ENCODE measurements at regions not wholly inside any gene's neighbourhood (a gene's known extent, or its start where the extent isn't known, plus 50 kb on each side); places are given as distances from the start of the nearest gene placed in this dataset.
"Not testable (repeated sequence)": the region's sequence is repeated elsewhere in the genome, so short reads cannot be mapped to it uniquely, and the experiment has no call there.

DNA sequence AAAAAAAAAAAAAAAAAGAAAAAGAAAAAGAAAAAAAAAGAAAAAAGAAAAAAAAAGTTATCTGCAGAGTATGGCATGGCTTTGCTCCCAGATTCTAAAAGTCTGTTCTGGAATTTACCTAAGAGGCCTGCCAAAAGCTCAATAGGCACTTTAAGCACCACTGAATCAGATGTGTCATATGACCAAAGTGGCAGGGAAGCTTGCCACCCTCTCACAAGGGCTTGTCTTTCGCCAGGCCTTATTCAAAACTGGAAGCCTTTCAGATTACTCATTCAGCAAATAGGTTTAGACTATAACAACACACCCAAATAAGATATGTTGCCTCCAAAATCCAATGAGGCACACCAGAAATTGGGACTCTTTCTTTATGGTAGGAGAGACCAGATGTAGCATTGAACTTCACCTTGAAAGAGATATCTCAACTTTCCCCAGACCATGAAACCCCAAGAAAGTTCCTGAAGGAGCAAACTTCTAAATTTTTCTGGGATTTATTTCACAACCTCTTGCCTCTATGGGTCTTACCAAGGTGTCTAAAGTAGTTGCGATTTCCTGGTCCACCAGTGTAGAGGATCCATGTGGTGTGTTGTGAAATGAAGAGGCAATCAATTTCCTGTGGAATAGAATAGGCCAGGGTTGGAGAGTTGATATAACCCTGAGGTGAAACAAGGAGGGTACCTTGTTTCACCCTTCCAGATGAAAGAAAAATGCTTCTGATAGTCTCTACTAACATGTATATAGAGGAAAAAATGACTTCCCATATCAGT lies 218.8 kb downstream of the DAD1 start:
- H3K9me3 ChIP-seq (ENCODE audit: control insufficient read depth, low read length, poor library complexity, severe bottlenecking), result no peaks in the 10 kb centered on the region
- no peak overlapping the region for H3K4me3 Mint-ChIP-seq
- ATAC-seq (no peak), DNase-seq (no peak)
- H3K27me3 Mint-ChIP-seq, result no peaks in the 10 kb centered on the region
- no peaks in the 10 kb centered on the region for H3K36me3 Mint-ChIP-seq (ENCODE audit: low read depth)
- no peaks in the 10 kb centered on the region for H3K4me1 Mint-ChIP-seq
- no peak overlapping the region for H3K27ac Mint-ChIP-seq

DNA sequence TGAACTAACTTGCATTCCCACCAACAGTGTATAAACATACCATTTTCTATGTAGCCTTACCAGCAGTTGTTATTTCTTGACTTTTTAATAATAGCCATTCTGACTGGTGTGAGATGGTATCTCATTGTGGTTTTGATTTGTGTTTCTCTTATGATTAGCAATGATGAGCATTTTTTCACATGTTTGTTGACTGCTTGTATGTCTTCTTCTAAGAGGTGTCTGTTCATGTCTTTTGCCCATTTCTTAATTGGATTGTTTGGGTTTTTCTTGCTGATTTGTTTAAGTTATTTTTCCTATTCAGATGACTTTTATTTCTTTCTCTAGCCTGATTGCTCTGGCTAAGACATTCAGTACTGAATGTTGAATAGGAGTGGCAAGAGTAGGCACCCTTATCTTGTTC lies 230.3 kb downstream of the DAD1 start:
- Mint-ChIP-seq H3K27me3 (no peaks in the 10 kb centered on the region), H3K4me3 (no peak overlapping the region), H3K27ac (no peak overlapping the region), H3K36me3 (ENCODE audit: low read depth) (no peaks in the 10 kb centered on the region), H3K4me1 (no peaks in the 10 kb centered on the region)
- no peaks in the 10 kb centered on the region for H3K9me3 ChIP-seq (ENCODE audit: control insufficient read depth, low read length, poor library complexity, severe bottlenecking)
- ATAC-seq (no peak), DNase-seq (no peak)

DNA sequence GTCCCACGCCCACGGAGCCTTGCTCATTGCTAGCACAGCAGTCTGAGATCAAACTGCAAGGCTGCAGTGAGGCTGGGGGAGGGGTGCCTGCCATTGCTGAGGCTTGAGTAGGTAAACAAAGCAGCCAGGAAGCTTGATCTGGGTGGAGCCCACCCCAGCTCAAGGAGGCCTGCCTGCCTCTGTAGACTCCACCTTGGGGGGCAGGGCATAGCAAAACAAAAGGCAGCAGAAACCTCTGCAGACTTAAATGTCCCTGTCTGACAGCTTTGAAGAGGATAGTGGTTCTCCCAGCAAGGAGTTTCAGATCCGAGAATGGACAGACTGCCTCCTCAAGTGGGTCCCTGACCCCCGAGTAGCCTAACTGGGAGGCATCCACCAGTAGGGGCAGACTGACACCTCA lies 239.7 kb downstream of the DAD1 start:
- DNase-seq; H3K27ac Mint-ChIP-seq; H3K4me1 Mint-ChIP-seq; H3K27me3 Mint-ChIP-seq; ATAC-seq; H3K36me3 Mint-ChIP-seq (ENCODE audit: low read depth); H3K4me3 Mint-ChIP-seq; H3K9me3 ChIP-seq (ENCODE audit: control insufficient read depth, low read length, poor library complexity, severe bottlenecking): not testable (repeated sequence)

DNA sequence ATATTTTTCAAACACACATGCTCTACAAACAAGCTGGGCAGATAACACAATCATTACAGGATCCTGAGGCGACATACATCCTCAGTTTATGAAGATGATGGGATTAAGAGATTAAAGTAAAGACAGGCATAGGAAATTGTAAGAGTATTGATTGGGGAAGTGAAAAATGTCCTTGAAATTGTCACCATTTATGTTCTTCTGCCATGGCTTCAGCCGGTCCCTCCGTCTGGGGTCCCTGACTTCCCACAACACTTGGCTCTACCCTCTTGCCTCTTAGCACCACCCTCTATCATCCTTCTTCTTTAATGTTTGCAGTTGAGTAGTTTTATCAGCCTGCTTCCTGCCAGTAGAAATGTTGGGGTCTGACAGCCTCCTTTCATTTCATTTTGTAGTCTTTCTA lies 244.4 kb downstream of the DAD1 start:
- no peaks in the 10 kb centered on the region for H3K9me3 ChIP-seq (ENCODE audit: control insufficient read depth, low read length, poor library complexity, severe bottlenecking)
- Mint-ChIP-seq H3K4me3 (no peak overlapping the region), H3K27me3 (no peaks in the 10 kb centered on the region), H3K27ac (no peak overlapping the region), H3K4me1 (no peaks in the 10 kb centered on the region), H3K36me3 (ENCODE audit: low read depth) (no peaks in the 10 kb centered on the region)
- no peak for ATAC-seq
- no peak for DNase-seq

DNA sequence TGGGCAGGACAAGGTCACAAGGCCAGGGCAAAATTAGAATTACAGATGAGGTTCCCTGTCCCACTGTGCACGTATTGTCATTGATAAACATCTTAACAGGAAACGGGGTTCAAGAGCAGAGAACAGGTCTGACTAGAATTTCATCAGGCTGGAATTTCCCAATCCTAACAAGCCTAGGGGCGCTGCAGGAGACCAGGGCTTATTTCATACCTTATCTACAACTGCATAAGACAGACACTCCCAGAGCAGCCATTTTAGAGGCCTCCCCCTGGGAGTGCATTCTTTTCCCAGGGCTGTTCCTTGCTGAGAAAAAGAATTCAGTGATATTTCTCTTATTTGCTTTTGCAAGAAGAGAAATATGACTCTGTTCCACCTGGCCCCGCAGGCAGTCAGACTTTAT lies 244.8 kb downstream of the DAD1 start:
- not testable (repeated sequence) for H3K4me1 Mint-ChIP-seq; DNase-seq; H3K36me3 Mint-ChIP-seq (ENCODE audit: low read depth); H3K9me3 ChIP-seq (ENCODE audit: control insufficient read depth, low read length, poor library complexity, severe bottlenecking); H3K4me3 Mint-ChIP-seq; H3K27me3 Mint-ChIP-seq; H3K27ac Mint-ChIP-seq; ATAC-seq

DNA sequence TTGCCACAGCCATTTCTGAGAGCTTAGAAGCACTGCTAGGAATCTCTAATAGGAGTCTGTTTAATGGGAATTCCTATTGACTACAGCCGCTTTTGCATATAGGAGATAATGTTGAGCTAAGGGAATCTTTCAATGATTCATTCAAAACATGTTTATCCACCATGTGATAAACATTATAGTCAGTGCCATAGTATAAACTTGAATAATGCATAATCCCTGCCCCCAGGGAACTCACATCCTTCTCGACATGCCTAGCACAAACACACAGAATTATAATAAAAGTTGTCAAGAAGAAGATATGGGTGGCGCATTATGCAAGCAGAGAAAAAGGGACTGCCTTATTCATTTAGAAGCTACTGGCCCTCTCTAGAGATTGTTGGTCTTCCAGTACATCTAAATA lies 248.0 kb downstream of the DAD1 start:
- Mint-ChIP-seq H3K4me3 (no peak overlapping the region), H3K36me3 (ENCODE audit: low read depth) (no peaks in the 10 kb centered on the region), H3K27ac (no peak overlapping the region), H3K4me1 (no peaks in the 10 kb centered on the region), H3K27me3 (no peaks in the 10 kb centered on the region)
- no peak for ATAC-seq
- no peak for DNase-seq
- H3K9me3 ChIP-seq (ENCODE audit: control insufficient read depth, low read length, poor library complexity, severe bottlenecking), result no peaks in the 10 kb centered on the region

DNA sequence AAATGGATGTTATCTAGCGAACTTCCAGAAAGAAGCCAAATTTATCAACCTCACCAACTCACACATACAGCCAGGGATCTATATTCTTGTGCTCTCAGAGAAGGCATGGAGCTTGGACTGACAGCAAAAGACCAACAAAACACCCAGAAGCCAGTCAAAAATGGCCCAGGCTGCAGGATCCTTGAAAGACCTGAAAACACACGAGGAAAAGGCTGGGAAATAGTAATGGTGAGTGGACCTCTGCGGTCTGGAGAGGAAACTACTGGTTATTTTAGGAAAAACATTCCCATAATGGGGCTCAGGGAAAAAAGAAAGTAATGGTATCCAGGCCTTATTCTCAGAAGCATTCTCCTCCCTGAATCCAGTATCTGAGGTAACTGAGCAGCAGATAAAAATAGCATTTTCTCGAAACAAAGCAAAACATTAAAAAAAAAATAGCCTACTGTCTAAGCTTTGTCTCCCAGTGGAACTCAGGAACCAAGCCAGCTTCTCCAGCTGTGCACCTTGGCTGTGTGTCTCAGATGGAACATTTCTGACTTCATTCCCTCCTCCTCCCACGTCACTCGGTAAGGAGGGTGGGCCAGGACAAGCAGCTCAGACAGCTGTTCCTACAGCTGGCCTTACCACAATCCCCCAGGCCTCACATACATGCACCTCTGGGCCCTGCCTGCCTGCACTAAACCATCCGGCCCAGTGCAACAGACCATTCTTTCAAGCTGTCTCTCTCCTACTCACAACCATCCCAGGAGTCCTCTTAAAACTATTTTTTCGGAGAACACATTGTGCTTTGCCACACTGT lies 249.9 kb downstream of the DAD1 start:
- ATAC-seq, result no peak
- Mint-ChIP-seq H3K36me3 (ENCODE audit: low read depth) (no peaks in the 10 kb centered on the region), H3K27me3 (no peaks in the 10 kb centered on the region)

DNA sequence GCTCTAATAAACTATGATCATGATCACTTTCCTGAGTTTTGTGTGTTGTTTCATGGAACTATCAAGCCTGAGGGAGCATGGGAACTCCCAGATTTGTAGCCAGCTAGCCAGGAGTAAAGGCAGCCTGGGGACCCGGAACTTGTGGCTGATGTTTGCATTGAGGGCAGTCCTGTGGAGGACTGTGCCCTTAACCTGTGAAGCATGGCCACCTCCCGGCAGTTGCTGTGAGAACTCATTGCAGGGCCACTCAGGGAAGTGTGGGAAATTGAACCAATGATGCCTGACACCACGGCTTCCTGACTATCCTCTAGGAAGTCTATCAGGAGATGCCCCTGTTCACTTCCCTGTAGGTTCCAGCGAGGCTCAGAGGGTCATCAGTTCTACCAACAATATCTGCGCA lies 250.6 kb downstream of the DAD1 start:
- no peaks in the 10 kb centered on the region for H3K36me3 Mint-ChIP-seq (ENCODE audit: low read depth)
- DNase-seq (no peak), ATAC-seq (no peak)
- H3K4me1 Mint-ChIP-seq, result no peaks in the 10 kb centered on the region
- H3K4me3 Mint-ChIP-seq, result no peak overlapping the region
- no peaks in the 10 kb centered on the region for H3K27me3 Mint-ChIP-seq
- H3K27ac Mint-ChIP-seq, result no peak overlapping the region
- no peaks in the 10 kb centered on the region for H3K9me3 ChIP-seq (ENCODE audit: control insufficient read depth, low read length, poor library complexity, severe bottlenecking)

More for the DNA sequence above, 249.9 kb downstream of the DAD1 start:
- Mint-ChIP-seq H3K4me3 (no peak overlapping the region), H3K27ac (no peak overlapping the region), H3K4me1 (no peaks in the 10 kb centered on the region)
- H3K9me3 ChIP-seq (ENCODE audit: control insufficient read depth, low read length, poor library complexity, severe bottlenecking), result no peaks in the 10 kb centered on the region
- DNase-seq, result no peak

DNA sequence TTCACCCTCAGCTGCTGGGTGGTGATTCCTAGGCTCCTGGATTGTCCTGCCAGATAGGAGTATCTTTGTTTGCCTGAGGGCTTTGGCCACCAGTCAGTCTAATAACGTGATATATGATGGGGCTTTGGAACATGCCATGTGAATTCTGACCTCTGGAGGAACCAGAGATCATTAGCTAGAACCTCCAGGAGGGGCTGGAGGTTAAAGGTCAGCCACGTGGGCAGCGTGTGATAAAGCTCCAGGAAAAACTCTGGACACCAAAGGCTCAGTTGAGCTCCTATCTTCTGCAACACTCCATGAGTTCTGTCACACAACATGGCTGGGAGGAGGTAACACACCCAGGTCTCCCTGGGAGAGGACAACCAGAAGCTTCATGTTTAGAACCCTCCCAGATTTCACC lies 251.1 kb downstream of the DAD1 start:
- H3K36me3 Mint-ChIP-seq (ENCODE audit: low read depth), result no peaks in the 10 kb centered on the region
- H3K27me3 Mint-ChIP-seq, result no peaks in the 10 kb centered on the region
- DNase-seq (no peak), ATAC-seq (no peak)
- H3K9me3 ChIP-seq (ENCODE audit: control insufficient read depth, low read length, poor library complexity, severe bottlenecking), result no peaks in the 10 kb centered on the region
- H3K4me1 Mint-ChIP-seq, result no peaks in the 10 kb centered on the region
- H3K27ac Mint-ChIP-seq, result no peak overlapping the region
- H3K4me3 Mint-ChIP-seq, result no peak overlapping the region

DNA sequence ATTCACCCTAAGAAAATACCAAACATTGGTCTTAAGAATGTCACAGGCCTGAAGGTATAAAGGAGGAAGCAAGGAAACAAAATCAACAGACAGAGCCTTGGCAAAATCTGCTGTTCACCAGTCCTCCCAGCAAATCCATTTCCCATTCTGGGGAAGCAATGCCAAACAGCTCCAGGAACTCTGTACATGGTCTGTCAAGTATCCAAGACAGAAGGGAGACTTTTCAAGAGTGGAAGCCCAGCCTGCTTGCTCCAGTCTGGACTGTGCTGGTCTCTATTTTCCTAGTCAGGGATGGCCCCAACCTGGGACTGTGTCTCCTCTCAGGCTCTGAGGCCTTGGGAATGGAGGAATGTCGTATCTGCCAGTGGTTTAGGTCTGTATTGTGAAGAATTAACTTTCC lies 251.5 kb downstream of the DAD1 start:
- H3K27ac Mint-ChIP-seq, result no peak overlapping the region
- no peak for DNase-seq
- no peak overlapping the region for H3K4me3 Mint-ChIP-seq
- no peaks in the 10 kb centered on the region for H3K4me1 Mint-ChIP-seq
- H3K36me3 Mint-ChIP-seq (ENCODE audit: low read depth), result no peaks in the 10 kb centered on the region
- no peaks in the 10 kb centered on the region for H3K27me3 Mint-ChIP-seq
- no peak for ATAC-seq
- H3K9me3 ChIP-seq (ENCODE audit: control insufficient read depth, low read length, poor library complexity, severe bottlenecking), result no peaks in the 10 kb centered on the region

DNA sequence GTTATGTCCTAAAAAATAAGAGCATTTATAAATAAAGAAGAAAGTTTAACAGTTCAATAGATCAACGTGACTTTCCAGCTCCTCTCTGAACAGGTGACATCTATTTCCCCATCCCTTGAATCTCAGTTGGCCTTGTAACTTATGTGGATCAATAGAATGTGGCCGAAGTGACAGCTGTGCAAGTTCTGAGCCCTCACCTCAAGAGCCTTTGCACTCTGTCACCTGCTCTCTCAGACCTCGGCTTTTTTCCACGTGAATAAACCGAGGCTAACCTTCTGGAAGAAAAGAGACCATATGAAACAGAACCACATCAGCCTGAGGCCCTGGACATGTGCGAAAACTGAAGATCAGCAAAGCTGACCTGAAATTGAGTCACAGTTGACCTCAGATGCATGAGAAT lies 253.0 kb downstream of the DAD1 start:
- Mint-ChIP-seq H3K27me3 (no peaks in the 10 kb centered on the region), H3K27ac (no peak overlapping the region), H3K36me3 (ENCODE audit: low read depth) (no peaks in the 10 kb centered on the region), H3K4me3 (no peak overlapping the region), H3K4me1 (no peaks in the 10 kb centered on the region)
- DNase-seq (no peak), ATAC-seq (no peak)
- no peaks in the 10 kb centered on the region for H3K9me3 ChIP-seq (ENCODE audit: control insufficient read depth, low read length, poor library complexity, severe bottlenecking)

DNA sequence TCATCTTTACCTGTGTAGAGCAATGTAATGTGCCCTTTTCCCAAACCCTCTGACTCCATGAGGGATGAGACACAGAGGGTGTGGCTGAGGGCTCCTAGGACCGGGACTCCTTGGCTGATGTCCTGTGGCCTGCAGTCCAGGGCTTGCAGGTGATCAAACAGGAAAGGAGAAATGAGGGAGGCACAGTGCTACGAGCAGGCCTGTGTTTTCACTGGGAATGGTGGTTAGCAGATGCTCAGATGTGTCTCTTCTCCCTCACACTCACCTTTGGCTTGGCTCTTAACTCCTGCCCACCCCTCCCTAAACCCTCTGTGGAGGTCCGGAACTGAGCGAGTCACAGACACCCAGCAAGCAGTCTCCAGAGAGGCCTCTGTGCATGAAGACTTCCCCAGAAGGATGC lies 254.4 kb downstream of the DAD1 start:
- Mint-ChIP-seq H3K4me3 (no peak overlapping the region), H3K36me3 (ENCODE audit: low read depth) (no peaks in the 10 kb centered on the region), H3K27ac (no peak overlapping the region), H3K27me3 (no peaks in the 10 kb centered on the region), H3K4me1 (no peaks in the 10 kb centered on the region)
- ATAC-seq (no peak), DNase-seq (no peak)
- H3K9me3 ChIP-seq (ENCODE audit: control insufficient read depth, low read length, poor library complexity, severe bottlenecking), result no peaks in the 10 kb centered on the region

DNA sequence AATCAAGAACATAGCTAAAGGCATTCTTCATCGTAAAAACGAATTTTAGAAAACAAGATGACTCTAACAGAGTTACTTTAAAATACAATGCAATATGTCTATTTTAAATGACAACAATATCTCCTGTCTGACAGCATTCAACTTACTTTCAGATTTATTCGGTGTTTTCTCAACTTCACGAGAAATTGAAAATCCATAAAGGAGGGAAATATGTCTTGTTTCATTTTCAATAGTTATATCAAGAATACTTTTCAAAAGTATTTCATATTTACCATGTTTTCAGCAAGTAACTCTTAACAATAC lies 254.8 kb downstream of the DAD1 start:
- Mint-ChIP-seq H3K36me3 (ENCODE audit: low read depth) (no peaks in the 10 kb centered on the region), H3K4me3 (no peak overlapping the region), H3K4me1 (no peaks in the 10 kb centered on the region), H3K27me3 (no peaks in the 10 kb centered on the region), H3K27ac (no peak overlapping the region)
- H3K9me3 ChIP-seq (ENCODE audit: control insufficient read depth, low read length, poor library complexity, severe bottlenecking), result no peaks in the 10 kb centered on the region
- no peak for ATAC-seq
- no peak for DNase-seq

All from T-helper 17 cell (primary cell).